ENCODE measurements at regions not wholly inside any gene's neighbourhood (a gene's known extent, or its start where the extent isn't known, plus 50 kb on each side); places are given as distances from the start of the nearest gene placed in this dataset.

DNA sequence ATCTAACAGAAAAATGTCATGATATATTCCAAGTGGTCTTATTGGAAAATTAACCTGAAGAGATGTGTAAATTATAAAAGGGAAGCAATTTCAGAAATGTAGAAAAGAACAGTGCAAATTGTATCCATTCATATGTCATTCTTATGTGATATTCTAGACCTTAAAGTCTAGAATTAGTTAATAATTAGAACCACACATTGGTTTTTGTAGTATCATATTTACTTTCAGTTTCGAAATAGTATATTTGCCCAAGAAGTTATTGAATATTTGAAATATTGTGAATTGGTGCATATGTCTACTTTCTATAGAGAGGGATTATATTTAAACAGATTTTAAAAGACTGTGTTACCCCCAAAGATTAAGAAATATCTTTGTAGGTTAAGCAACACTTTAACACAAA is 1348.6 kb upstream of the ACVR2A start:
- no peak for TF ChIP-seq CTCF (IDR thresholded peaks at IDR 0.05)
- Histone ChIP-seq H3K4me3 (no peak overlapping the region), H3K36me3 (no peaks in the 10 kb centered on the region), H3K27ac (no peak overlapping the region), H3K27me3 (no peaks in the 10 kb centered on the region), H3K4me1 (no peaks in the 10 kb centered on the region), H3K9me3 (no peaks in the 10 kb centered on the region)
- no peak for ATAC-seq
- no peak for DNase-seq
- intact Hi-C loops (cut with DNase I), result no loop called here

DNA sequence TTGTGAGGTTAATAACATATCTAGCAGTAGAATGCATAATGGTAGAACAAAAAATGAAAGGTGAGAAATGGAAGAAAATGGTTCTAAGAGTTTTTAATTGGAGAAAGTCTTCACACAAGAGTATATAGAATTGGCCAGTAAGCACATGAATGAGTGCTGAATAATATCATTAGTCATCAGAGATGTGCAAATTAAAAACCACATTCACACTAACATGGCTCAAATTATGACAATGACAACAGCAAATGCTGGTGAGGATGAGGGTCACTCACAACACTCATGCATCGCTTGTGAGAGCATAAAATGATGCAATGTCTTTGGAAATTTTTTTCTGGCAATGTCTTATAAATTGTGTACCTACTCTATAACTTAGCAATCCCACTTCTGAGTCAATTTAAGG is 1355.4 kb upstream of the ACVR2A start:
- no peaks in the 10 kb centered on the region for H3K4me1 ChIP-seq
- ATAC-seq (no peak), DNase-seq (no peak)
- H3K9me3 ChIP-seq, result no peaks in the 10 kb centered on the region
- intact Hi-C loops (cut with DNase I), result no loop called here
- H3K27me3 ChIP-seq, result no peaks in the 10 kb centered on the region
- H3K4me3 ChIP-seq, result no peak overlapping the region
- no peaks in the 10 kb centered on the region for H3K36me3 ChIP-seq
- TF ChIP-seq CTCF (IDR thresholded peaks at IDR 0.05), result no peak
- H3K27ac ChIP-seq, result no peak overlapping the region

DNA sequence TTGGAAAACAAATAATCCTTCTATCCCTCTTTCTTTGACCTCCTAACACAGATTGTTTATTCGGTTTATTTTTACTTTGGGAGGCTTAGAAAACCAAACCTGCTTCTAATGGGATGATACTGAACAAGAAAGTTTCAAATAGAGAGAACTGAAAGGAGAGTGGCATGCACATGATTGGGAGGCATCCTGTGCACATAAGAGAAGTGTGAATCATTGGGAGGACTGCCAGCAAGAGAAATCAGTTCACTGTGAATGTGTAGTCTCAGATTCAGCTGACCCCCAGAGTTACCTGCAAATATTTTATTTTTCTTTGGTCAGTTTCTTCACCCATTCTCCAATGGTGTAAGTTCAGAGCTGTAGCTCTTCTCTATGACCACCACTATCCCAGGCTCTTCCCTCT is 1363.2 kb upstream of the ACVR2A start:
- no peak overlapping the region for H3K27ac ChIP-seq
- H3K4me1 ChIP-seq, result no peaks in the 10 kb centered on the region
- no peak for TF ChIP-seq CTCF (IDR thresholded peaks at IDR 0.05)
- H3K36me3 ChIP-seq, result no peaks in the 10 kb centered on the region
- no peaks in the 10 kb centered on the region for H3K9me3 ChIP-seq
- ATAC-seq (no peak), DNase-seq (no peak)
- no peaks in the 10 kb centered on the region for H3K27me3 ChIP-seq
- intact Hi-C loops (cut with DNase I), result no loop called here
- H3K4me3 ChIP-seq, result no peak overlapping the region

DNA sequence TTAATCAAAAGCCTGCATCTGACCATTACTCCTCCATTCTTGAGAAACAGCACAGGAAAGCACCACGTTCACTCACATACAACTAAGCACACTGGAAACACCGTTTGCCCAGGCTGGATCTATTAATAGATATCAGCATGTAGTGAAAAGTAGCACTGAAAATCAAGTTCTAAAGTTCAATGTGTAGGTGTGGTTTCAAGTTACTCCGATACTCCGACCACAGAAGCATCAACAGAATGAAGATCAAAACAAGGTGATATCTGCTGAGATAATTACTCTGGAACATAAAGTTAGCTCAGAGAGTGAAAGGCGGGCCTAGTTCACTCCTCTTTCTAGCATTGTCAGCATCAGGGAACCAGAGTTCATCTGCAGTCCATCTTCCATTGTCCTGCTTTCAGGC is 1367.4 kb upstream of the ACVR2A start:
- no peak for TF ChIP-seq CTCF (IDR thresholded peaks at IDR 0.05)
- Histone ChIP-seq H3K4me3 (no peak overlapping the region), H3K27ac (no peak overlapping the region), H3K4me1 (no peaks in the 10 kb centered on the region), H3K36me3 (no peaks in the 10 kb centered on the region), H3K9me3 (no peaks in the 10 kb centered on the region), H3K27me3 (no peaks in the 10 kb centered on the region)
- intact Hi-C loops (cut with DNase I), result no loop called here
- DNase-seq (no peak), ATAC-seq (no peak)

DNA sequence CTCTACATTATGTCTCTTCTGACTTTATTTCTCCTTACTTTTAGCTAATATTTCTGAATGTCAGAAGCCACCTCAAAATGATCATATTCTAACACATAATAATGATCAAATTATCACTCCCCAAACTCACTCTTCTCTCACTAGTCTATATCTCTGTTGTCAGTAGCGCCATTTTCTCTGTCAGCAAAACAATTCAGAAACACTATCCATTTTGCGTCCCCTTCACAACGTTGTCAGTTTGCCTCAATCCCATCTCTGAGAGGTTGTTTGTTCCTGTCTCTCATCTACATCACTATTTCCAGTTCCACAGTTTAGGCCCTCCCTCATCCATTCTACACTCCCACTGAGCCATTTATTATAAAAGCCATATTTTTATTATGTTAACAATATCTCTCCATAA is 1376.3 kb upstream of the ACVR2A start:
- H3K4me3 ChIP-seq, result no peak overlapping the region
- ATAC-seq, result no peak
- H3K9me3 ChIP-seq, result no peaks in the 10 kb centered on the region
- H3K4me1 ChIP-seq, result no peaks in the 10 kb centered on the region
- H3K27me3 ChIP-seq, result no peaks in the 10 kb centered on the region
- no peaks in the 10 kb centered on the region for H3K36me3 ChIP-seq
- no peak for TF ChIP-seq CTCF (IDR thresholded peaks at IDR 0.05)
- intact Hi-C loops (cut with DNase I), result no loop called here
- DNase-seq, result no peak
- no peak overlapping the region for H3K27ac ChIP-seq

- no peak for TF ChIP-seq CTCF (IDR thresholded peaks at IDR 0.05)
These were observed 1377.4 kb upstream of the ACVR2A start for GRCh38 chr2:146467425-146467824.

More at GRCh38 chr2:146467425-146467824, 1377.4 kb upstream of the ACVR2A start:
- H3K27ac ChIP-seq, result no peak overlapping the region
- ATAC-seq, result no peak
- no peaks in the 10 kb centered on the region for H3K9me3 ChIP-seq
- no peaks in the 10 kb centered on the region for H3K36me3 ChIP-seq
- no peak for DNase-seq
- intact Hi-C loops (cut with DNase I), result no loop called here
- no peaks in the 10 kb centered on the region for H3K4me1 ChIP-seq
- H3K4me3 ChIP-seq, result no peak overlapping the region
- H3K27me3 ChIP-seq, result no peaks in the 10 kb centered on the region
